Ishikawa (cell line): ENCODE measurements at regions not wholly inside any gene's neighbourhood (a gene's known extent, or its start where the extent isn't known, plus 50 kb on each side); places are given as distances from the start of the nearest gene placed in this dataset.

Source experiments
- EP300 ChIP-seq: IDR thresholded peaks from 2 replicates; pipeline ENCODE4 v1.6.1; 2012; ENCODE audit warnings: borderline replicate concordance
- MAX ChIP-seq: IDR thresholded peaks from 2 replicates; pipeline ENCODE4 v1.6.1; 2012
- NFIC ChIP-seq: IDR thresholded peaks from 2 replicates; pipeline ENCODE4 v1.6.1; 2012
- RAD21 ChIP-seq: IDR thresholded peaks from 2 replicates; pipeline ENCODE4 v1.6.1; 2012; ENCODE audit warnings: low read depth
- TAF1 ChIP-seq: IDR thresholded peaks from 2 replicates; pipeline ENCODE4 v1.6.1; 2012; ENCODE audit warnings: low read depth, mild to moderate bottlenecking

GRCh38 chr9:32701321-32702022, 66.0 kb upstream of the TAF1L start:
- no peak for TF ChIP-seq RAD21
- no peak for TF ChIP-seq NFIC
- TF ChIP-seq EP300 = no peak
- TF ChIP-seq MAX = no peak
- no peak for TF ChIP-seq TAF1
